ENCODE measurements at regions not wholly inside any gene's neighbourhood (a gene's known extent, or its start where the extent isn't known, plus 50 kb on each side); places are given as distances from the start of the nearest gene placed in this dataset.

GRCh38 chr17:71505200-71505599 is 615.6 kb upstream of the SOX9 start:
- TF ChIP-seq, protein P1, sequence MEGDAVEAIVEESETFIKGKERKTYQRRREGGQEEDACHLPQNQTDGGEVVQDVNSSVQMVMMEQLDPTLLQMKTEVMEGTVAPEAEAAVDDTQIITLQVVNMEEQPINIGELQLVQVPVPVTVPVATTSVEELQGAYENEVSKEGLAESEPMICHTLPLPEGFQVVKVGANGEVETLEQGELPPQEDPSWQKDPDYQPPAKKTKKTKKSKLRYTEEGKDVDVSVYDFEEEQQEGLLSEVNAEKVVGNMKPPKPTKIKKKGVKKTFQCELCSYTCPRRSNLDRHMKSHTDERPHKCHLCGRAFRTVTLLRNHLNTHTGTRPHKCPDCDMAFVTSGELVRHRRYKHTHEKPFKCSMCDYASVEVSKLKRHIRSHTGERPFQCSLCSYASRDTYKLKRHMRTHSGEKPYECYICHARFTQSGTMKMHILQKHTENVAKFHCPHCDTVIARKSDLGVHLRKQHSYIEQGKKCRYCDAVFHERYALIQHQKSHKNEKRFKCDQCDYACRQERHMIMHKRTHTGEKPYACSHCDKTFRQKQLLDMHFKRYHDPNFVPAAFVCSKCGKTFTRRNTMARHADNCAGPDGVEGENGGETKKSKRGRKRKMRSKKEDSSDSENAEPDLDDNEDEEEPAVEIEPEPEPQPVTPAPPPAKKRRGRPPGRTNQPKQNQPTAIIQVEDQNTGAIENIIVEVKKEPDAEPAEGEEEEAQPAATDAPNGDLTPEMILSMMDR (IDR thresholded peaks at IDR 0.05; ENCODE audit: poor library complexity), result no peak
- TF ChIP-seq EZH2 (IDR thresholded peaks at IDR 0.05; ENCODE audit: borderline replicate concordance) (no peak), EZH2phosphoT487 (IDR thresholded peaks at IDR 0.05; ENCODE audit: low read depth, severe bottlenecking, unreplicated experiment) (no peak)

Measured in hepatocyte (in vitro differentiated cells).